ENCODE measurements at regions not wholly inside any gene's neighbourhood (a gene's known extent, or its start where the extent isn't known, plus 50 kb on each side); places are given as distances from the start of the nearest gene placed in this dataset.

DNA sequence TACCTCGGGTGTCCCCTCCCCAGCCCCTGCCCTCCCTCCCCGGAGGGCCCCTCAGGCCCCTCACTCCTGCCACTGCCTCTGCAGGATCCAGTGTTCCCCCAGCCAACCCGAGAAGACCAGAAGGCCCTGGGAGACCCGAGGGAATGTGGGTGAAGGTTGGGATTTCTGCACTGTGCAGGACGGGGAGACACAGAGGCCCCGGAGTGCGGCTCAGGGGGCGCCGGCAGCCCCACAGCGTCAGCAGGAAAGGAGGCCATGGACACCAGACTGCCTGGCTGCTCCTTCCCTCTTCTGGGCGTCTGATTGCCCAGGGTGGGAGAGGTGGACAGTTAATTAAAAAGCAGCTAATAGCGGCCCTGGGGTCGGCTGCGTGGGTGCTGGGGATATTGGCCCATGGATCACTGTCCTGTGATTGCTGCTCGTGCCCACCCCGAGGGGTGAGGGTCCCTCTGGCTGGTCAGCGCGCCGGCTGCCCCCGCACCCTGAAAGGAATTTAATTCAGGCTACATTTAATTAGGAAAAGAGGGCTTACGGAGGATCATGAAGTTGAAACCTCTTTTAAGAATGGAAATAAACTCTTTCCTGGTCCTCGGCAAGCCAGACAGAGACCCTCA lies 57.8 kb upstream of the NKX1-1 start:
- no peak for TF ChIP-seq POLR2AphosphoS5 (IDR thresholded peaks at IDR 0.05)
- TF ChIP-seq, protein P1, sequence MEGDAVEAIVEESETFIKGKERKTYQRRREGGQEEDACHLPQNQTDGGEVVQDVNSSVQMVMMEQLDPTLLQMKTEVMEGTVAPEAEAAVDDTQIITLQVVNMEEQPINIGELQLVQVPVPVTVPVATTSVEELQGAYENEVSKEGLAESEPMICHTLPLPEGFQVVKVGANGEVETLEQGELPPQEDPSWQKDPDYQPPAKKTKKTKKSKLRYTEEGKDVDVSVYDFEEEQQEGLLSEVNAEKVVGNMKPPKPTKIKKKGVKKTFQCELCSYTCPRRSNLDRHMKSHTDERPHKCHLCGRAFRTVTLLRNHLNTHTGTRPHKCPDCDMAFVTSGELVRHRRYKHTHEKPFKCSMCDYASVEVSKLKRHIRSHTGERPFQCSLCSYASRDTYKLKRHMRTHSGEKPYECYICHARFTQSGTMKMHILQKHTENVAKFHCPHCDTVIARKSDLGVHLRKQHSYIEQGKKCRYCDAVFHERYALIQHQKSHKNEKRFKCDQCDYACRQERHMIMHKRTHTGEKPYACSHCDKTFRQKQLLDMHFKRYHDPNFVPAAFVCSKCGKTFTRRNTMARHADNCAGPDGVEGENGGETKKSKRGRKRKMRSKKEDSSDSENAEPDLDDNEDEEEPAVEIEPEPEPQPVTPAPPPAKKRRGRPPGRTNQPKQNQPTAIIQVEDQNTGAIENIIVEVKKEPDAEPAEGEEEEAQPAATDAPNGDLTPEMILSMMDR (IDR thresholded peaks at IDR 0.05) = no peak
- no peak for TF ChIP-seq EP300 (IDR thresholded peaks at IDR 0.05; ENCODE audit: low read depth)

Data from transverse colon (tissue), 4 donors.